Activated T-helper 2 cell treated with anti-CD3 and anti-CD28 coated beads, Interferon-gamma antibody, Interleukin-2, Interleukin-4, amounts not matched to agents 10 μg/mL and 5 μg/mL and 100 μg/mL, durations not matched to agents 14 hours and 24 hours and 36 hours (primary cell): ENCODE measurements at regions not wholly inside any gene's neighbourhood (a gene's known extent, or its start where the extent isn't known, plus 50 kb on each side); places are given as distances from the start of the nearest gene placed in this dataset.

Experiments
- DNase-seq: peaks from one replicate; pipeline ENCODE4 v3.0.0; 2021; ENCODE audit warnings: low spot score
- H3K27ac Mint-ChIP-seq: one replicate; pipeline ENCODE4 v1.8.0; 2021; ENCODE audit warnings: mixed read lengths
- H3K27me3 Mint-ChIP-seq: one replicate; pipeline ENCODE4 v1.8.0; 2021; ENCODE audit warnings: low read depth, mixed read lengths
- H3K36me3 Mint-ChIP-seq: one replicate; pipeline ENCODE4 v1.8.0; 2021; ENCODE audit warnings: low read depth, mixed read lengths
- H3K4me1 Mint-ChIP-seq: one replicate; pipeline ENCODE4 v1.8.0; 2021; ENCODE audit warnings: low read depth, mixed read lengths
- H3K4me3 Mint-ChIP-seq: one replicate; pipeline ENCODE4 v1.8.0; 2021; ENCODE audit warnings: low read depth, mild to moderate bottlenecking, moderate library complexity, mixed read lengths
- H3K9me3 Mint-ChIP-seq: one replicate; pipeline ENCODE4 v1.8.0; 2021; ENCODE audit warnings: mixed read lengths
- intact Hi-C: fragments of 100-400 bp; cut with micrococcal nuclease; formaldehyde crosslinking; loops from one replicate; pipeline ENCODE4 v1.15.1; 2023

- H3K4me1 Mint-ChIP-seq = no peaks in the 10 kb centered on the region
- no peak overlapping the region for H3K4me3 Mint-ChIP-seq
- H3K9me3 Mint-ChIP-seq = no peaks in the 10 kb centered on the region
- H3K36me3 Mint-ChIP-seq = no peaks in the 10 kb centered on the region
- DNase-seq = no peak
- H3K27ac Mint-ChIP-seq = no peak overlapping the region
- no peaks in the 10 kb centered on the region for H3K27me3 Mint-ChIP-seq
- intact Hi-C loops = no loop called here
Measured at GRCh38 chr5:124332273-124332672, 414.2 kb downstream of the ZNF608 start.

GRCh38 chr5:124330595-124331220 is 415.7 kb downstream of the ZNF608 start:
- no peak overlapping the region for H3K4me3 Mint-ChIP-seq
- H3K9me3 Mint-ChIP-seq = no peaks in the 10 kb centered on the region
- no peaks in the 10 kb centered on the region for H3K36me3 Mint-ChIP-seq
- H3K4me1 Mint-ChIP-seq = no peaks in the 10 kb centered on the region
- DNase-seq = no peak
- H3K27ac Mint-ChIP-seq = no peak overlapping the region
- intact Hi-C loops = no loop called here
- no peaks in the 10 kb centered on the region for H3K27me3 Mint-ChIP-seq

GRCh38 chr5:124328201-124328600 is 418.2 kb downstream of the ZNF608 start:
- no peaks in the 10 kb centered on the region for H3K36me3 Mint-ChIP-seq
- DNase-seq = no peak

GRCh38 chr5:124318661-124319060 is 427.8 kb downstream of the ZNF608 start:
- intact Hi-C loops = no loop called here
- Mint-ChIP-seq H3K27me3 (no peaks in the 10 kb centered on the region), H3K4me1 (no peaks in the 10 kb centered on the region), H3K36me3 (no peaks in the 10 kb centered on the region), H3K4me3 (no peak overlapping the region), H3K9me3 (no peaks in the 10 kb centered on the region), H3K27ac (no peak overlapping the region)
- DNase-seq = no peak

More at GRCh38 chr5:124328201-124328600, 418.2 kb downstream of the ZNF608 start:
- Mint-ChIP-seq H3K27me3 (no peaks in the 10 kb centered on the region), H3K27ac (no peak overlapping the region), H3K4me3 (no peak overlapping the region), H3K9me3 (no peaks in the 10 kb centered on the region), H3K4me1 (no peaks in the 10 kb centered on the region)
- intact Hi-C loops = no loop called here

- no peaks in the 10 kb centered on the region for H3K9me3 Mint-ChIP-seq
- no peaks in the 10 kb centered on the region for H3K36me3 Mint-ChIP-seq
- H3K27me3 Mint-ChIP-seq = no peaks in the 10 kb centered on the region
- H3K4me1 Mint-ChIP-seq = no peaks in the 10 kb centered on the region
- intact Hi-C loops = no loop called here
- no peak for DNase-seq
- H3K27ac Mint-ChIP-seq = no peak overlapping the region
- no peak overlapping the region for H3K4me3 Mint-ChIP-seq
Measured at GRCh38 chr5:124317451-124317850, 429.0 kb downstream of the ZNF608 start.

GRCh38 chr5:124315741-124316415 is 430.6 kb downstream of the ZNF608 start:
- no peak overlapping the region for H3K4me3 Mint-ChIP-seq
- H3K27me3 Mint-ChIP-seq = no peaks in the 10 kb centered on the region
- no peaks in the 10 kb centered on the region for H3K9me3 Mint-ChIP-seq
- intact Hi-C loops = no loop called here
- no peaks in the 10 kb centered on the region for H3K4me1 Mint-ChIP-seq
- DNase-seq = no peak
- H3K36me3 Mint-ChIP-seq = no peaks in the 10 kb centered on the region
- H3K27ac Mint-ChIP-seq = no peak overlapping the region

- no peak for DNase-seq
- Mint-ChIP-seq H3K27ac (no peak overlapping the region), H3K9me3 (no peaks in the 10 kb centered on the region), H3K4me1 (no peaks in the 10 kb centered on the region), H3K36me3 (no peaks in the 10 kb centered on the region), H3K4me3 (no peak overlapping the region), H3K27me3 (no peaks in the 10 kb centered on the region)
- intact Hi-C loops = no loop called here
Measured at GRCh38 chr5:124310453-124310852, 436.0 kb downstream of the ZNF608 start.

GRCh38 chr5:124309241-124309980 is 437.0 kb downstream of the ZNF608 start:
- no peaks in the 10 kb centered on the region for H3K9me3 Mint-ChIP-seq
- H3K4me1 Mint-ChIP-seq = no peaks in the 10 kb centered on the region
- H3K27ac Mint-ChIP-seq = no peak overlapping the region
- no peak for DNase-seq
- H3K36me3 Mint-ChIP-seq = no peaks in the 10 kb centered on the region
- no peaks in the 10 kb centered on the region for H3K27me3 Mint-ChIP-seq
- intact Hi-C loops = no loop called here
- no peak overlapping the region for H3K4me3 Mint-ChIP-seq

GRCh38 chr5:124303366-124303765 is 443.1 kb downstream of the ZNF608 start:
- no peaks in the 10 kb centered on the region for H3K4me1 Mint-ChIP-seq
- intact Hi-C loops = no loop called here

GRCh38 chr5:124302533-124302932 is 443.9 kb downstream of the ZNF608 start:
- Mint-ChIP-seq H3K36me3 (no peaks in the 10 kb centered on the region), H3K27me3 (no peaks in the 10 kb centered on the region), H3K4me3 (no peak overlapping the region), H3K9me3 (no peaks in the 10 kb centered on the region), H3K27ac (no peak overlapping the region), H3K4me1 (no peaks in the 10 kb centered on the region)
- no peak for DNase-seq
- intact Hi-C loops = no loop called here

More at GRCh38 chr5:124303366-124303765, 443.1 kb downstream of the ZNF608 start:
- Mint-ChIP-seq H3K27ac (no peak overlapping the region), H3K27me3 (no peaks in the 10 kb centered on the region), H3K36me3 (no peaks in the 10 kb centered on the region), H3K9me3 (no peaks in the 10 kb centered on the region), H3K4me3 (no peak overlapping the region)
- DNase-seq = no peak

GRCh38 chr5:124301850-124302249 is 444.6 kb downstream of the ZNF608 start:
- Mint-ChIP-seq H3K27ac (no peak overlapping the region), H3K4me3 (no peak overlapping the region), H3K9me3 (no peaks in the 10 kb centered on the region), H3K36me3 (no peaks in the 10 kb centered on the region), H3K27me3 (no peaks in the 10 kb centered on the region), H3K4me1 (no peaks in the 10 kb centered on the region)
- no peak for DNase-seq
- intact Hi-C loops = no loop called here

GRCh38 chr5:124300815-124301621 is 445.4 kb downstream of the ZNF608 start:
- intact Hi-C loops = no loop called here
- no peak overlapping the region for H3K27ac Mint-ChIP-seq
- H3K27me3 Mint-ChIP-seq = no peaks in the 10 kb centered on the region
- DNase-seq = no peak
- H3K9me3 Mint-ChIP-seq = peaks cover under 1% of the 10 kb centered on the region
- no peaks in the 10 kb centered on the region for H3K4me1 Mint-ChIP-seq
- H3K4me3 Mint-ChIP-seq = no peak overlapping the region
- H3K36me3 Mint-ChIP-seq = no peaks in the 10 kb centered on the region
